Stimulated activated CD4-positive, alpha-beta T cell treated with anti-CD3 and anti-CD28 coated beads, Interleukin-4, amount 100 ng/mL, for 1 hour (primary cell): ENCODE measurements at regions not wholly inside any gene's neighbourhood (a gene's known extent, or its start where the extent isn't known, plus 50 kb on each side); places are given as distances from the start of the nearest gene placed in this dataset.

ENCODE experiments used
- DNase-seq: peaks from one replicate; pipeline ENCODE4 v3.0.0-alpha.2; 2020

GRCh38 chr12:41737423-41737822 is 407.3 kb downstream of the GXYLT1 start:
- no peak for DNase-seq

- DNase-seq = no peak
Observed at GRCh38 chr12:41736436-41736835, 408.2 kb downstream of the GXYLT1 start.

GRCh38 chr12:41731691-41732090 is 413.0 kb downstream of the GXYLT1 start:
- DNase-seq = no peak

GRCh38 chr12:41731061-41731460 is 413.6 kb downstream of the GXYLT1 start:
- no peak for DNase-seq

- no peak for DNase-seq
Observed at GRCh38 chr12:41724216-41724615, 420.5 kb downstream of the GXYLT1 start.

- no peak for DNase-seq
Observed at GRCh38 chr12:41719214-41719613, 425.5 kb downstream of the GXYLT1 start.

- no peak for DNase-seq
Observed at GRCh38 chr12:41715256-41715655, 429.4 kb downstream of the GXYLT1 start.

GRCh38 chr12:41709463-41710285 is 435.0 kb downstream of the GXYLT1 start:
- no peak for DNase-seq

GRCh38 chr12:41709012-41709411 is 435.7 kb downstream of the GXYLT1 start:
- DNase-seq = no peak

GRCh38 chr12:41706376-41706775 is 438.3 kb downstream of the GXYLT1 start:
- no peak for DNase-seq

GRCh38 chr12:41701943-41702601 is 442.6 kb downstream of the GXYLT1 start:
- no peak for DNase-seq

GRCh38 chr12:41700940-41701339 is 443.7 kb downstream of the GXYLT1 start:
- DNase-seq = no peak

GRCh38 chr12:41699658-41700057 is 445.0 kb downstream of the GXYLT1 start:
- DNase-seq = no peak

- no peak for DNase-seq
Observed at GRCh38 chr12:41697161-41697560, 447.5 kb downstream of the GXYLT1 start.

- DNase-seq = no peak
Observed at GRCh38 chr12:41684997-41685396, 459.7 kb downstream of the GXYLT1 start.

GRCh38 chr12:41683513-41684240 is 461.0 kb downstream of the GXYLT1 start:
- no peak for DNase-seq

GRCh38 chr12:41683023-41683422 is 461.7 kb downstream of the GXYLT1 start:
- DNase-seq = no peak

GRCh38 chr12:41681898-41682297 is 462.8 kb downstream of the GXYLT1 start:
- no peak for DNase-seq

GRCh38 chr12:41680155-41680554 is 464.5 kb downstream of the GXYLT1 start:
- DNase-seq = no peak

- no peak for DNase-seq
Observed at GRCh38 chr12:41663598-41664265, 475.6 kb downstream of the PDZRN4 start.

GRCh38 chr12:41661141-41661765 is 473.1 kb downstream of the PDZRN4 start:
- DNase-seq = no peak

- DNase-seq = no peak
Observed at GRCh38 chr12:41656454-41656853, 468.3 kb downstream of the PDZRN4 start.
